HUES6 (cell line): ENCODE measurements at regions not wholly inside any gene's neighbourhood (a gene's known extent, or its start where the extent isn't known, plus 50 kb on each side); places are given as distances from the start of the nearest gene placed in this dataset.
"Not testable (repeated sequence)": the region's sequence is repeated elsewhere in the genome, so short reads cannot be mapped to it uniquely, and the experiment has no call there.

Experiments
- H3K27ac ChIP-seq: 2 replicates; pipeline ENCODE4 v1.7.0; 2013; ENCODE audit warnings: low read depth, mild to moderate bottlenecking, low read length, inconsistent platforms
- H3K27me3 ChIP-seq: 2 replicates; pipeline ENCODE4 v1.6.1; 2013; ENCODE audit warnings: low read length; ENCODE audit not compliant: control insufficient read depth, insufficient read depth
- H3K36me3 ChIP-seq: 2 replicates; pipeline ENCODE4 v1.6.1; 2013; ENCODE audit warnings: low read length; ENCODE audit not compliant: control insufficient read depth, insufficient read depth
- H3K4me1 ChIP-seq: 2 replicates; pipeline ENCODE4 v1.6.1; 2013; ENCODE audit warnings: low read length; ENCODE audit not compliant: control insufficient read depth, insufficient read depth
- H3K4me3 ChIP-seq: 2 replicates; pipeline ENCODE4 v1.5.1; 2013; ENCODE audit warnings: low read depth, low read length
- H3K9ac ChIP-seq: one replicate; pipeline ENCODE4 v1.6.1; 2013; ENCODE audit warnings: mild to moderate bottlenecking, low read length
- H3K9me3 ChIP-seq: 2 replicates; pipeline ENCODE4 v1.6.1; 2013; ENCODE audit warnings: low read depth, low read length; ENCODE audit not compliant: control insufficient read depth, insufficient read depth

- no peaks in the 10 kb centered on the region for H3K27me3 ChIP-seq
- no peaks in the 10 kb centered on the region for H3K36me3 ChIP-seq
- H3K9ac ChIP-seq = no peak overlapping the region
- H3K27ac ChIP-seq = no peak overlapping the region
- H3K4me1 ChIP-seq = no peaks in the 10 kb centered on the region
- H3K9me3 ChIP-seq = peaks cover 2% of the 10 kb centered on the region; the same call in 1 of the 2 replicates
- H3K4me3 ChIP-seq = no peak overlapping the region
These were observed 229.6 kb downstream of the RAB11FIP2 start for GRCh38 chr10:117817116-117817515.

- Histone ChIP-seq H3K27ac (no peak overlapping the region), H3K27me3 (no peaks in the 10 kb centered on the region), H3K4me3 (no peak overlapping the region), H3K9ac (no peak overlapping the region), H3K4me1 (no peaks in the 10 kb centered on the region), H3K36me3 (no peaks in the 10 kb centered on the region), H3K9me3 (no peaks in the 10 kb centered on the region)
These were observed 228.0 kb downstream of the RAB11FIP2 start for GRCh38 chr10:117818721-117819120.

- Histone ChIP-seq H3K4me3 (no peak overlapping the region), H3K36me3 (no peaks in the 10 kb centered on the region), H3K27me3 (no peaks in the 10 kb centered on the region), H3K9ac (no peak overlapping the region), H3K9me3 (peaks cover 3% of the 10 kb centered on the region; the same call in 1 of the 2 replicates), H3K4me1 (no peaks in the 10 kb centered on the region), H3K27ac (no peak overlapping the region)
These were observed 227.4 kb downstream of the RAB11FIP2 start for GRCh38 chr10:117819304-117819703.

- Histone ChIP-seq H3K4me1 (peaks cover 4% of the 10 kb centered on the region; the same call in 1 of the 2 replicates), H3K4me3 (no peak overlapping the region), H3K36me3 (no peaks in the 10 kb centered on the region), H3K27me3 (no peaks in the 10 kb centered on the region), H3K9me3 (peaks cover 3% of the 10 kb centered on the region; the same call in 1 of the 2 replicates), H3K27ac (no peak overlapping the region), H3K9ac (no peak overlapping the region)
These were observed 222.8 kb downstream of the RAB11FIP2 start for GRCh38 chr10:117823980-117824379.

GRCh38 chr10:117830205-117830604, 216.5 kb downstream of the RAB11FIP2 start:
- Histone ChIP-seq H3K36me3 (no peaks in the 10 kb centered on the region), H3K4me1 (peaks cover 25% of the 10 kb centered on the region), H3K27ac (no peak overlapping the region), H3K9me3 (no peaks in the 10 kb centered on the region), H3K9ac (no peak overlapping the region), H3K27me3 (no peaks in the 10 kb centered on the region), H3K4me3 (0 out of 2 replicates have a peak overlapping the region, but pooled peaks have one; percentile 13)

GRCh38 chr10:117830787-117831212, 215.9 kb downstream of the RAB11FIP2 start:
- Histone ChIP-seq H3K36me3 (no peaks in the 10 kb centered on the region), H3K4me1 (peaks cover 25% of the 10 kb centered on the region), H3K4me3 (peak overlapping the region; percentile 13; the same call in 1 of the 2 replicates), H3K9me3 (no peaks in the 10 kb centered on the region), H3K27me3 (no peaks in the 10 kb centered on the region), H3K27ac (no peak overlapping the region), H3K9ac (peak overlapping the region; percentile 34)

- not testable (repeated sequence) for H3K9me3 ChIP-seq, H3K36me3 ChIP-seq, H3K4me1 ChIP-seq, H3K27ac ChIP-seq
- Histone ChIP-seq H3K4me3 (peak overlapping the region; percentile 62), H3K27me3 (peaks cover 19% of the 10 kb centered on the region), H3K9ac (peak overlapping the region; percentile 42)
These were observed 207.9 kb downstream of the RAB11FIP2 start for GRCh38 chr10:117838500-117839498.

GRCh38 chr10:117856426-117856825, 190.3 kb downstream of the RAB11FIP2 start:
- not testable (repeated sequence) for H3K9me3 ChIP-seq, H3K27ac ChIP-seq, H3K27me3 ChIP-seq, H3K4me3 ChIP-seq, H3K4me1 ChIP-seq, H3K9ac ChIP-seq, H3K36me3 ChIP-seq

- Histone ChIP-seq H3K4me1 (no peaks in the 10 kb centered on the region), H3K9me3 (peaks cover 5% of the 10 kb centered on the region; the same call in 1 of the 2 replicates), H3K4me3 (no peak overlapping the region), H3K9ac (no peak overlapping the region), H3K36me3 (no peaks in the 10 kb centered on the region), H3K27me3 (no peaks in the 10 kb centered on the region), H3K27ac (no peak overlapping the region)
These were observed 186.6 kb downstream of the RAB11FIP2 start for GRCh38 chr10:117860135-117860534.

- H3K27ac ChIP-seq = no peak overlapping the region
These were observed 185.9 kb downstream of the RAB11FIP2 start for GRCh38 chr10:117860823-117861222.

GRCh38 chr10:117861329-117861728, 185.4 kb downstream of the RAB11FIP2 start:
- no peak overlapping the region for H3K27ac ChIP-seq

More at GRCh38 chr10:117860823-117861222, 185.9 kb downstream of the RAB11FIP2 start:
- no peak overlapping the region for H3K9ac ChIP-seq
- no peaks in the 10 kb centered on the region for H3K27me3 ChIP-seq
- no peaks in the 10 kb centered on the region for H3K36me3 ChIP-seq
- no peaks in the 10 kb centered on the region for H3K4me1 ChIP-seq
- no peak overlapping the region for H3K4me3 ChIP-seq
- H3K9me3 ChIP-seq = peaks cover 4% of the 10 kb centered on the region; the same call in 1 of the 2 replicates

More at GRCh38 chr10:117861329-117861728, 185.4 kb downstream of the RAB11FIP2 start:
- Histone ChIP-seq H3K9me3 (no peaks in the 10 kb centered on the region), H3K4me3 (no peak overlapping the region), H3K4me1 (no peaks in the 10 kb centered on the region), H3K9ac (no peak overlapping the region), H3K27me3 (no peaks in the 10 kb centered on the region), H3K36me3 (no peaks in the 10 kb centered on the region)
